Skeletal muscle cell (primary cell): ENCODE measurements at regions not wholly inside any gene's neighbourhood (a gene's known extent, or its start where the extent isn't known, plus 50 kb on each side); places are given as distances from the start of the nearest gene placed in this dataset.
"Not testable (repeated sequence)": the region's sequence is repeated elsewhere in the genome, so short reads cannot be mapped to it uniquely, and the experiment has no call there.

Source experiments
- DNase-seq: peaks from one replicate; pipeline ENCODE4 v3.0.0-alpha.2; 2010; ENCODE audit warnings: low read depth
- H3K4me3 ChIP-seq: 2 replicates; pipeline ENCODE4 v1.5.1; 2011; ENCODE audit warnings: low read depth, mild to moderate bottlenecking, control low read depth, low read length, moderate library complexity

GRCh38 chr1:214854126-214854875 is 228.2 kb upstream of the KCNK2 start:
- H3K4me3 ChIP-seq: no peak overlapping the region
- DNase-seq: no peak

GRCh38 chr1:214856843-214857242 is 225.7 kb upstream of the KCNK2 start:
- no peak overlapping the region for H3K4me3 ChIP-seq
- no peak for DNase-seq

DNA sequence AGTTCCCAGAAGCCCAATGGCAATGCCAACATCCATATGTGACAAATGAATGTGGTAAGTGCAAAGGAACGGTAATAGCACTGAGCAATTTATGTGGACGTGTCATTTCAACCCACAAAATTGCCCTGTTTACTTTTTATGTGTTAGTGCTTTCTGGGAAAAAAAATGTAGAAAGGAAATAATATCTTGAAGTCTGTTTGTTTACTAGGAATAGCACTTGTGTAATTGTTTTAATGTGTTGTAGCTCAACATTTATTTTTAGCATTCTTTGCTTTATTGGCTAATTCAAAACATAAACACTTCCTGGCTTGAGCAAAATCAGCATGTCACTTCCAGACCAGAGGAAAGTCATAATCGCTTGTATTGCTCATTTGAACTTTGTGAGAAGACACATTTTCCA is 224.8 kb upstream of the KCNK2 start:
- DNase-seq: no peak
- H3K4me3 ChIP-seq: no peak overlapping the region

- no peak for DNase-seq
- no peak overlapping the region for H3K4me3 ChIP-seq
These were observed 222.9 kb upstream of the KCNK2 start for GRCh38 chr1:214859647-214860046.

DNA sequence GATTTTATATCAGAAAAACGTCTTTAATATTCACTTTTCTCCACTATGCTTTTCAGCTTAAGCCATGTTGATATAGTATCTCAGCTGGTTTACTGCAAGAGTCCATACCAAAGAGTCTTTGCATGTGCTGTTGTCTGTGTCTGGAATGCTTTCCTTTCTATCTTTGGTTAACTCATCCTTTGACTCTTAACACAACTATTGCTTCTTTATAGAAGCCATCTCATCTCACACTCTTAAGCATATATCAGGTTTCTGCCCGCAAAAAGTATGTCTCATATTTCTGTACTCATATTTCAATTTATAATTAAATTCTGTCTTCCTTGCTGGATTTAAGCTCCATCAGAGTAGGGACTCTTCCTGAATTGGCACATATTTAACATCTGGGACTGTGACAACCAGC is 220.9 kb upstream of the KCNK2 start:
- DNase-seq: no peak
- no peak overlapping the region for H3K4me3 ChIP-seq

GRCh38 chr1:214862421-214862820 is 220.1 kb upstream of the KCNK2 start:
- no peak overlapping the region for H3K4me3 ChIP-seq
- DNase-seq: no peak

GRCh38 chr1:214864896-214865688 is 217.4 kb upstream of the KCNK2 start:
- peak; percentile 74 for DNase-seq
- H3K4me3 ChIP-seq: no peak overlapping the region

GRCh38 chr1:214870426-214870825 is 212.1 kb upstream of the KCNK2 start:
- not testable (repeated sequence) for H3K4me3 ChIP-seq, DNase-seq

- DNase-seq: no peak
- no peak overlapping the region for H3K4me3 ChIP-seq
These were observed 201.6 kb upstream of the KCNK2 start for GRCh38 chr1:214880956-214881355.

DNA sequence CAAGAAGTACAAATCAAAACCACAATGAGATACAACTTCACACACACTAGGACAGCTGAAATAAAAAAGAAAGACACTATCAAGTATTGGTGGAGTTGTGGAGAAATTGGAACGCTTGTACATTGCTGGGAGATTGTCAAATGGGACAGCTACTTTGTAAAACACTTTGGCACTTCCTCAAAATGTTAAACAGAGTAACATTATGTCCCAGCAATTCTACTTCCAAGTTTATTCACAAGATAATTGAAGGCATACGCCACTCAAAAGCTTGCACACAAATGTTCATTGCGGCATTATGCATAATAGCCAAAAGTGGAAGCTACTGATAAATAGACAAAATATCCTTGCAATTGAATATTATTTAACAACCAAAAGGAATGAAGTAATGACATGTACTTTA is 199.9 kb upstream of the KCNK2 start:
- H3K4me3 ChIP-seq: no peak overlapping the region
- no peak for DNase-seq

- H3K4me3 ChIP-seq: no peak overlapping the region
- DNase-seq: no peak
These were observed 187.4 kb upstream of the KCNK2 start for GRCh38 chr1:214895011-214895600.

DNA sequence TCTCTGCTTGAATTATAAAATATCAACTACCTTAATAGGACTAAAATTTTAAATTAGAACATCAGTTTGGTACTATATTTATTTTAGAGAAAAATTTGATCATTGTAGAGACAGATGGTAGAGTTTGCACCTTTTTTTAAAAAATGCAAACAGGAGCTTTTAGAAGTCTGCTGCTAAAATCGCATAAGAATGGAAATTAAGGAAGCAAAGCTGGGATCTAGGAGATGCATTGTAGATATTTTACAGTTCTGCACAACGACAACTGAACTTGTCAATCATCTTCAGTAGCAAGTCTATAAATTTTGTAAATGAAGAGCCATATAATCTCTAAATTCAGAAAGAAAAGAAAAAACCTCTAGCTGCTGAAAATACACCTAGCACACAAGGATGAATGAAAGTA is 185.6 kb upstream of the KCNK2 start:
- H3K4me3 ChIP-seq: no peak overlapping the region
- DNase-seq: no peak

- H3K4me3 ChIP-seq: no peak overlapping the region
- no peak for DNase-seq
These were observed 185.0 kb upstream of the KCNK2 start for GRCh38 chr1:214897581-214897980.

DNA sequence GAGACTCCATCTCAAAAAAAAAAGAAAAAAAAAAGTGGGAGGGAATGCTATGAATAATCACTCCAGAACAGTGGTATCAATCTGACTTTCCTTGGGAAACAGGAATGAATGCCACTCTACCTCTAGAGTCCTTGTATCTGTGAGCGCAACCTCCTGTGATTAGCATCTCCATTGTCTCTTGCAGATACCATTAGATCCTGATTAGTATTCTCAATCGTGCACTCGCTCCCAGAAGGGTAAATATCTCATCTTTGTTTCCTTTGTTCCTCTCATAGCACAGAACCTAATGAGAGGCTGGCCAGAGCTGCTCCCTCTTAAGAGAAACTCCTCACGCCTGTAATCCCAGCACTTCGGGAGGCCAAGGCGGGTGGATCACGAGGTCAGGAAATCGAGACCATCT is 184.4 kb upstream of the KCNK2 start:
- no peak overlapping the region for H3K4me3 ChIP-seq
- no peak for DNase-seq

- H3K4me3 ChIP-seq: no peak overlapping the region
- DNase-seq: no peak
These were observed 183.8 kb upstream of the KCNK2 start for GRCh38 chr1:214898718-214899117.

GRCh38 chr1:214899908-214900460 is 182.6 kb upstream of the KCNK2 start:
- no peak for DNase-seq

GRCh38 chr1:214900590-214900989 is 181.9 kb upstream of the KCNK2 start:
- no peak for DNase-seq
- H3K4me3 ChIP-seq: no peak overlapping the region

More at GRCh38 chr1:214899908-214900460, 182.6 kb upstream of the KCNK2 start:
- no peak overlapping the region for H3K4me3 ChIP-seq

DNA sequence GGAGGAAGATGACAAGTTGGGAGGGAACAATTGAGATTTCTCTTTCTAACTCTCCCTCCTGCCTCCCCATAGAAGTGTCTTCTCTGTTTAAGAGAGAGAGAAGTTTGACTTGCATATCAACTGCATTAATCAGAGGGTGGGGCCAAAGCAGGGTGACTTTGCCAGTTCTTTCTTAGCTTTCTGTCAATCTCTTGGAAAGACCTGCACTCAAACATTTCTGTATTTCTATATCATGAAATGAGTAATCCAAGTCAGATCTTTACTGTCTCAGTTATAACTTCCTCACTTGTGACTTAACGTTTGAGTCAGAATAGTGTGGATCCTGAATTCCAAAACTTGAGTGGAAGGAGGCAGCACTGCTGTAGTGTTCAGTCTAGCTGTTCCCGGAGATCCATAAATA is 180.8 kb upstream of the KCNK2 start:
- peak; percentile 39 for DNase-seq
- no peak overlapping the region for H3K4me3 ChIP-seq

DNA sequence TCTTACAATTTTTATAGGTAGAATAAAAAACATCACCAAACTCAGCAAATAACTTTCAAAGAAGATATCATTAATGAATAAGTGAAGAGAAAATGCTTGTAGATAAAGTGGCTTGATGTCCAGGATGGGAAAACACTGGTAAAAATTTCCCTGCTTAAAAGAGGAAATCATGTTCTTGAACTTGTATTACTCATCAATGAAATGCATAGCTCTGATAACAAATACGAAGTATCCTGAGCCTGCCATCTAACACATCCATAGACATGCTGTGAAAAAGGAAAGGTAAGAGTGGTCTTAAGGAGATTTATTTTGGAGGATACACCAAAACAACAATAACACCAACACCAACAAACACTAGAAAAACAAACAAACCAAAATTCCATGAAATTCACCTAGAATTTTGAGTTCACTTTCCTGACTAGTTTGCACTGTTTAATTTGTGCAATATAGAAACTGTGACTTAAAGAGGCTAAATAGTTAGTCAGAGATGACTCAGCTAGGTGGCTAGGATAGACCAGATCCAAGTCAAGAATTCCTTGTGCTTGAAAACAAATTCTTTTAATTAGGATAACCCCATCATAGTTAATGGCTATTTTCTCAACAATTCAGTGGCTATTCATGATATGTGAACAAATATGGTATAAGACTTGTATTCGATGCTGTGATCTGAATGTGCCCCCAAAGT is 179.8 kb upstream of the KCNK2 start:
- no peak overlapping the region for H3K4me3 ChIP-seq
- peak; percentile 29 for DNase-seq

DNA sequence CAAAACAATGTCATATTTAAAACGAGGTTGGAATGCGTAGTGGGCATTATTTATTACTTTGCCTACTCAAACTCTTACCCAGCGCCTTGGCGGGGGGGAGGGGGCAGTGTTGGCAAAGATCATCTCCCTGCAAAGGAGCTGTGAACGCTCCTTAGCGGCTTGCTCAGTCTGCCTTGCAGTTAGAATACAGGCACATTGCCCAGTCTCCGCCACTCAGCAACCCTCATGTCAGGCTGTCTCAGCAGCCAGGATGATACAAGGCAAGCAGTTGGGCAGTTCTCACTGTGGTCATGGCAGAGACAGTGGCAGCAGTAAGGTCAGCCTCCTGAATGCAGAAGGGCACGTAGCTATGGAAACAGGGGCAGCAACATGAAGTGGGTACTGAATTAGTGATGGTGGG is 170.4 kb upstream of the KCNK2 start:
- no peak for DNase-seq
- H3K4me3 ChIP-seq: no peak overlapping the region
